ENCODE measurements at regions not wholly inside any gene's neighbourhood (a gene's known extent, or its start where the extent isn't known, plus 50 kb on each side); places are given as distances from the start of the nearest gene placed in this dataset.

GRCh38 chr7:38027884-38028455 lies 107.5 kb downstream of the EPDR1 start:
- ATAC-seq = no peak
- no peak for TF ChIP-seq TSHZ2 (CRISPR knock-in tag; IDR thresholded peaks at IDR 0.05)
- TF ChIP-seq POU6F1 (CRISPR knock-in tag; IDR thresholded peaks at IDR 0.05; ENCODE audit: borderline replicate concordance, low read depth) = no peak
- TF ChIP-seq OSR1 (CRISPR knock-in tag; IDR thresholded peaks at IDR 0.05) = no peak
- TF ChIP-seq ARNTL (CRISPR knock-in tag; IDR thresholded peaks at IDR 0.05; ENCODE audit: borderline replicate concordance, low read depth) = no peak
- no peak for TF ChIP-seq PATZ1 (CRISPR knock-in tag; IDR thresholded peaks at IDR 0.05; ENCODE audit: borderline replicate concordance)
- TF ChIP-seq CSRNP3 (CRISPR knock-in tag; IDR thresholded peaks at IDR 0.05) = no peak
- no peak for TF ChIP-seq CSDC2 (CRISPR knock-in tag; IDR thresholded peaks at IDR 0.05)
- no peak for TF ChIP-seq TOX (CRISPR knock-in tag; IDR thresholded peaks at IDR 0.05; ENCODE audit: borderline replicate concordance)
- TF ChIP-seq ZNF8 (CRISPR knock-in tag; IDR thresholded peaks at IDR 0.05) = no peak
- TF ChIP-seq ZFP30 (CRISPR knock-in tag; IDR thresholded peaks at IDR 0.05) = no peak
- TF ChIP-seq CREB5 (CRISPR knock-in tag; IDR thresholded peaks at IDR 0.05; ENCODE audit: low read depth) = no peak
- TF ChIP-seq SNAI2 (CRISPR knock-in tag; IDR thresholded peaks at IDR 0.05) = no peak
- no peak for TF ChIP-seq PPARA (CRISPR knock-in tag; IDR thresholded peaks at IDR 0.05; ENCODE audit: borderline replicate concordance)
- TF ChIP-seq ISL1 (CRISPR knock-in tag; IDR thresholded peaks at IDR 0.05) = no peak

GRCh38 chr7:38034062-38034908 lies 113.8 kb downstream of the EPDR1 start:
- ATAC-seq = no peak
- TF ChIP-seq ZFP3 (CRISPR knock-in tag; IDR thresholded peaks at IDR 0.05) (no peak), TCF4 (CRISPR knock-in tag; IDR thresholded peaks at IDR 0.05; ENCODE audit: borderline replicate concordance) (peak; percentile 44; the same call in 1 of the 2 replicates), SNAI2 (CRISPR knock-in tag; IDR thresholded peaks at IDR 0.05) (no peak)

GRCh38 chr7:38040831-38041230 lies 120.4 kb downstream of the EPDR1 start:
- no peak for TF ChIP-seq ISL1 (CRISPR knock-in tag; IDR thresholded peaks at IDR 0.05)
- TF ChIP-seq ARNTL (CRISPR knock-in tag; IDR thresholded peaks at IDR 0.05; ENCODE audit: borderline replicate concordance, low read depth) = no peak
- TF ChIP-seq ZNF8 (CRISPR knock-in tag; IDR thresholded peaks at IDR 0.05) = no peak
- TF ChIP-seq TCF4 (CRISPR knock-in tag; IDR thresholded peaks at IDR 0.05; ENCODE audit: borderline replicate concordance) = peak; percentile 49; the same call in 1 of the 2 replicates
- no peak for ATAC-seq

- ATAC-seq = no peak
- TF ChIP-seq ZNF8 (CRISPR knock-in tag; IDR thresholded peaks at IDR 0.05) (no peak), PATZ1 (CRISPR knock-in tag; IDR thresholded peaks at IDR 0.05; ENCODE audit: borderline replicate concordance) (no peak), POU6F1 (CRISPR knock-in tag; IDR thresholded peaks at IDR 0.05; ENCODE audit: borderline replicate concordance, low read depth) (no peak), CSRNP3 (CRISPR knock-in tag; IDR thresholded peaks at IDR 0.05) (no peak), TOX (CRISPR knock-in tag; IDR thresholded peaks at IDR 0.05; ENCODE audit: borderline replicate concordance) (no peak)
Measured at GRCh38 chr7:38049679-38050078, 128.4 kb upstream of the STARD3NL start.

Measured in SK-N-SH treated with all-trans-retinoic acid at 6 μM for 48 hours (cell line).